Testis (tissue), 2 donors: ENCODE measurements at regions not wholly inside any gene's neighbourhood (a gene's known extent, or its start where the extent isn't known, plus 50 kb on each side); places are given as distances from the start of the nearest gene placed in this dataset.

ENCODE experiments used
- DNase-seq: peaks from one replicate; pipeline ENCODE4 v3.0.0-alpha.2; 2019
- H3K27ac ChIP-seq, 2 donors: fragments of 200-600 bp; sonication (generic); one replicate each; pipeline ENCODE4 v1.5.1; 2019
- H3K27me3 ChIP-seq: fragments of 200-600 bp; sonication (generic); one replicate; pipeline ENCODE4 v1.5.1; 2019
- H3K36me3 ChIP-seq: fragments of 200-600 bp; sonication (generic); one replicate; pipeline ENCODE4 v1.5.1; 2017; ENCODE audit warnings: low read depth; ENCODE audit errors: missing control alignments
- H3K4me1 ChIP-seq: fragments of 200-600 bp; sonication (generic); one replicate; pipeline ENCODE4 v1.5.1; 2019
- H3K4me3 ChIP-seq, 2 donors: fragments of 200-600 bp; sonication (generic); one replicate each; pipeline ENCODE4 v1.5.1; 2017 to 2019
- H3K9me3 ChIP-seq: fragments of 200-600 bp; sonication (generic); one replicate; pipeline ENCODE4 v1.5.1; 2017
- POLR2A ChIP-seq: fragments of 450-650 bp; IDR thresholded peaks from one replicate; pipeline ENCODE4 v1.6.1; 2017; ENCODE audit warnings: antibody characterized with exemption, mild to moderate bottlenecking, moderate library complexity
- WGBS, 2 donors: methylation state at CpG; one replicate each; pipeline ENCODE4 v1.1.5; 2018; 5-methylcytosine and 5-hydroxymethylcytosine counted together
- intact Hi-C: fragments of 100-400 bp; cut with DNase I; formaldehyde crosslinking; loops from one replicate; pipeline ENCODE4 v1.15.1; 2023; ENCODE audit warnings: low total_unique reads
- TF ChIP-seq, protein P1 (sequence below), 3 experiments: fragments of 450-650 bp in 2 of 3; fragments of 200-600 bp in 1 of 3; sonication (generic) in 1 of 3; IDR thresholded peaks; one replicate each; pipeline ENCODE4 v1.5.1; 2016 to 2019; ENCODE audit warnings: antibody characterized with exemption in 3 of 3, mild to moderate bottlenecking in 2 of 3, moderate library complexity in 1 of 3

DNA sequence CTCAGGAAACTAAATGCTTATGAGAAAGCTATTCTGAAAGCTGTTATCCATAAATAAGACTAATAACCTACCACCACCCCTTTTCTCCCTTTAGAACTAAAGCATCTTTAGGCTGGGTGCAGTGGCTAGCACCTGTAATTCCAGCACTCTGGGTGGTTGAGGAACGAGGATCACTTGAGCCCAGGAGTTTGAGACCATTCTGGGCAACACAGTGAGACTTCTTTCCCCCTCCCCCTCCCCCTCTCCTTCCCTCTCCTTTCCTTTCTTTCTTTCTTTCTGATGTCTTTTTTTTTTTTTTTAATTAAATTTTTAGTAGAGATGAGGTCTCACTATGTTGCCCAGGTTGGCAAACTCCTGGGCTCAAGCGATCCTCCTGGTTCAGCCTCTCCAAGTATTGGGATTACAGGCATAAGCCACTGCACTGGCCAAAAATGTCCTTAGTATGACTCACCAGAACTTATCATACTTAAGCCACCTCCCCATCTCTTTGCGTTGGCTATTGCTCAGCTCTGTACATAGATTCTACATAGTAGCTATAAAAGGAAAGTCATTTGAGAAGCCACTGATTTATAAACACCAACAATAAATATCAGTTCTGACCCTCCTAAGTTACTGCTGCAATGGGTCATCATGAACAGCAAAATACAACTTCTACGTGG, 54.8 kb upstream of the SPDEF start:
- DNase-seq: no peak
- intact Hi-C loops: loop anchor here (10.0 kb wide), 1 partner anchor 76 kb away; no protein-coding TSS in a partner anchor
- 77 to 91% methylated on average over 4 of the region's 4 CpGs for WGBS, 2 donors
- H3K9me3 ChIP-seq: no peaks in the 10 kb centered on the region
- TF ChIP-seq, protein P1, sequence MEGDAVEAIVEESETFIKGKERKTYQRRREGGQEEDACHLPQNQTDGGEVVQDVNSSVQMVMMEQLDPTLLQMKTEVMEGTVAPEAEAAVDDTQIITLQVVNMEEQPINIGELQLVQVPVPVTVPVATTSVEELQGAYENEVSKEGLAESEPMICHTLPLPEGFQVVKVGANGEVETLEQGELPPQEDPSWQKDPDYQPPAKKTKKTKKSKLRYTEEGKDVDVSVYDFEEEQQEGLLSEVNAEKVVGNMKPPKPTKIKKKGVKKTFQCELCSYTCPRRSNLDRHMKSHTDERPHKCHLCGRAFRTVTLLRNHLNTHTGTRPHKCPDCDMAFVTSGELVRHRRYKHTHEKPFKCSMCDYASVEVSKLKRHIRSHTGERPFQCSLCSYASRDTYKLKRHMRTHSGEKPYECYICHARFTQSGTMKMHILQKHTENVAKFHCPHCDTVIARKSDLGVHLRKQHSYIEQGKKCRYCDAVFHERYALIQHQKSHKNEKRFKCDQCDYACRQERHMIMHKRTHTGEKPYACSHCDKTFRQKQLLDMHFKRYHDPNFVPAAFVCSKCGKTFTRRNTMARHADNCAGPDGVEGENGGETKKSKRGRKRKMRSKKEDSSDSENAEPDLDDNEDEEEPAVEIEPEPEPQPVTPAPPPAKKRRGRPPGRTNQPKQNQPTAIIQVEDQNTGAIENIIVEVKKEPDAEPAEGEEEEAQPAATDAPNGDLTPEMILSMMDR (IDR thresholded peaks at IDR 0.05): no peak
- no peak for TF ChIP-seq POLR2A
- H3K27ac ChIP-seq: no peak overlapping the region
- H3K4me3 ChIP-seq: no peak overlapping the region
- no peaks in the 10 kb centered on the region for H3K36me3 ChIP-seq
- H3K4me1 ChIP-seq: peaks cover 3% of the 10 kb centered on the region
- no peaks in the 10 kb centered on the region for H3K27me3 ChIP-seq

DNA sequence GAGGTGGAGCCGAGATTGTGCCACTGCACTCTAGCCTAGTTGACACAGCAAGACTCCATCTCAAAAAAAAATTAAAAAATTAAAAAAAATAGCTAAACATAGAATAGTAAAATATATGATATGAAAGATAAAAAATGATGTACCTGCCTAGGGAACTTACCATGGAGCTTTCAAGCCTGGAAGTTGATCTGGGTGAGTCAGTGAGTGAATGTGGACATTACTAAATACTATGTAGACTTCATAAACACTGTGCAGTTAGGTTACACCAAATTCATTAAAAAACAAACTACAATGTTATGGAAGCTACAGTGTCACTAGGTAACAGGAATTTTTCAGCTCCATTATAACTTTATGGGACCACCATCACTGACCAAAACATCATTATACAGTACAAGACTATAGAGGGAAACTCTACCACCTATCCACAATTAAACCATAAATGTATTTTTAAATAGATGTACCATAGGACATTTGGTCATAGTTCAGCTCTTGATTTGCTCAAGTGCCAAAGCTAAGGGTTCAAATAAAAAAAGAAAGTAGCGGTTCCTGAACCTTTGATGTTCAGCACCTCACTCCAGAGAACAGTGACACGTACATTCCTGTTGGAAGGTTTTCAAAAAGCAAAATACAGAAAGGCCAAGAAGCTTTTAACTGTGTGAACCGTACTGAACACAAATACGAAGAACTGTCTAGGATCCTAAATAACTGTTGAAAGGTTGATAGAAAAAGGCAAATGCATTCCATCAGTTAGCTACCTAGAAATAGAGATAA, 52.4 kb upstream of the SPDEF start:
- WGBS, 2 donors: 75 to 87% methylated on average over 5 of the region's 5 CpGs
- H3K4me1 ChIP-seq: peaks cover 3% of the 10 kb centered on the region
- no peaks in the 10 kb centered on the region for H3K36me3 ChIP-seq
- TF ChIP-seq POLR2A: no peak
- TF ChIP-seq, protein P1 (IDR thresholded peaks at IDR 0.05): no peak
- DNase-seq: no peak
- H3K27ac ChIP-seq: peak overlapping the region in 1 of 2 donors; percentile 45
- H3K9me3 ChIP-seq: no peaks in the 10 kb centered on the region
- H3K27me3 ChIP-seq: no peaks in the 10 kb centered on the region
- H3K4me3 ChIP-seq: no peak overlapping the region
- intact Hi-C loops: no loop called here

DNA sequence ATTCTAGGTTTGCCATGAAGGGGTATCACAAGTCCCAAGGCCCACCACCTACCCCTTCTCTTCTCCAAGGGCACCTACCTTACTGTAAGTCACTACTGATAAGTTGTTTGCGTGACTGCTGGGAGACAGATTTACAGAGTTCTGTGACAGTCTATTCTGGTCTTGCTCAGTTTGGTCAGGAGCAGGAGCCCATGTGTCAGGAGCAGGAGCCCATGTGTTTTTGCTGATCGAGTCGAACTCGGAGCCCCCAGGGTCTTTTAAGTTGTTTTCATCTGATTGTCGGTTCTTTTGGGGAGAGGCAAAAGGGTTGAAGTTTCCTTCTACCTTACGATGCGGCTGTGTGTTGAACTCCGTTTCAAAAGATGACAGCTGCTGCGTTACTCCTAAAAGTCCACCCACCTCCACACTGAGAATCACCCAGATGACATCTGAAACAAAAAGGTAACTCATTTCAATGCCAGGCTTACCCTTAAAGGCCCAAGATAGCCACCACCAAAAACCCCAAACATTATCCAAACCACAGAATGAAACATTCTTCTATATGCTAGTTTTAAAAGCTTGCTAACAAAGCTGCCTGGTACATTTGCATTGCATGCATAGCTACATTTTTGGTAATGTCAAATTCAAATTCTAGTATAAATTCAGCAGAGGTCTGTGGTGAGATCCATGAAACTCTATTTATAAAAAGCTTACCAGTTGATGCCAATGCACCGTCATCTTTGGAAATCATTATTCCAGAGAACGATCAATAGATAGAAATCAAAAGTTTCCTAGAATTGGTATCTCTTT, 50.5 kb upstream of the SPDEF start:
- intact Hi-C loops: no loop called here
- Histone ChIP-seq H3K36me3 (no peaks in the 10 kb centered on the region), H3K4me3 (no peak overlapping the region), H3K27ac (no peak overlapping the region), H3K9me3 (no peaks in the 10 kb centered on the region), H3K4me1 (peaks cover 17% of the 10 kb centered on the region), H3K27me3 (no peaks in the 10 kb centered on the region)
- no peak for TF ChIP-seq POLR2A
- TF ChIP-seq, protein P1 (IDR thresholded peaks at IDR 0.05): no peak
- WGBS, 2 donors: 94 to 97% methylated on average over 11 of the region's 11 CpGs
- DNase-seq: no peak
